ENCODE measurements at regions not wholly inside any gene's neighbourhood (a gene's known extent, or its start where the extent isn't known, plus 50 kb on each side); places are given as distances from the start of the nearest gene placed in this dataset.

DNA sequence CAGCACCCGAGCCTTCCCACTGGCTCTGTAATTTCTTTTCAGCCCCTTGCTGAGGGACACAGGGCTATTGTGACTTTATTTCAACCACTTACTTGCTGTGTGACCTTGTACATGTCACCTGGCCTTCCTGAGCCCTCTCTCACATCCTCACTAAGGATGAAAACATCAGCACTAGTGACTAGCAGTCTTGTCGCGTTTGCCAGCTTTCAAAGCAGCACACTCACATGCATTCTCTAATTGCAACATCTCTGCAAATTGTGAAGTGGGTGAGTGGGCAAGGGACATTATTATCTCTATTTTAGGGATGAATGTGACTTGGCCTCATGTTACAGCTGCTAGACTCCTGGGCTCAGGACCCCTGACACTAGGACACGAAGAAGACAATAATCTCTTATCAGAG, 144.5 kb downstream of the SEC61B start:
- H4K91ac ChIP-seq (replicated peaks; ENCODE audit: insufficient read length, low read length), result no peak overlapping the region
- H3K56ac ChIP-seq (replicated peaks; ENCODE audit: insufficient read length, low read depth, low read length), result no peak overlapping the region
- no peak overlapping the region for H3K4me2 ChIP-seq (ENCODE audit: insufficient read depth in 1 of 2, low read depth in 2 of 2, low read length in 2 of 2)
- TF ChIP-seq PHF8 (conservative IDR thresholded peaks at IDR 0.05; ENCODE audit: low read depth, low read length), result no peak
- TF ChIP-seq ZNF274 (IDR thresholded peaks at IDR 0.05; ENCODE audit: borderline replicate concordance, extremely low read depth, low read length), result no peak
- no peak overlapping the region for H3K23ac ChIP-seq (ENCODE audit: insufficient read length)
- no peak overlapping the region for H2BK5ac ChIP-seq (ENCODE audit: low read depth, low read length)
- H2BK120ac ChIP-seq (replicated peaks; ENCODE audit: low read depth, low read length), result no peak overlapping the region
- H3K4me3 ChIP-seq (ENCODE audit: extremely low read depth in 1 of 4, insufficient read depth in 2 of 4, low read depth in 3 of 4, low read length in 4 of 4), result no peak overlapping the region
- no peaks in the 10 kb centered on the region for H4K20me1 ChIP-seq (replicated peaks in 1 of 2; ENCODE audit: control insufficient read depth in 1 of 2, insufficient read depth in 2 of 2, low read length in 2 of 2)
- FAIRE-seq, result no peak
- no peaks in the 10 kb centered on the region for H3K27me3 ChIP-seq (replicated peaks in 1 of 4; ENCODE audit: control insufficient read depth in 3 of 4, extremely low read depth in 1 of 4, insufficient read depth in 3 of 4, low read length in 3 of 4)
- no peak overlapping the region for H4K8ac ChIP-seq (ENCODE audit: extremely low read depth, insufficient read depth, low read length)
- H4K5ac ChIP-seq (ENCODE audit: insufficient read length, low read depth, low read length), result no peak overlapping the region
- no peak overlapping the region for H3K4ac ChIP-seq (replicated peaks; ENCODE audit: insufficient read length, low read depth, low read length)
- H3K23me2 ChIP-seq (ENCODE audit: low read depth, low read length), result no peaks in the 10 kb centered on the region; the same call in 1 of the 2 replicates
- ChIA-PET CTCF (ENCODE audit: partially characterized antibody) (interaction anchor here (0.8 to 1.3 kb wide), 2 partner anchors 16 to 17 kb away, joined by 3 read pairs; no protein-coding TSS in a partner anchor), POLR2A (ENCODE audit: partially characterized antibody) (no interaction called here)
- no peak overlapping the region for H3K14ac ChIP-seq (ENCODE audit: insufficient read length)
- DNase-seq (ENCODE audit: low read depth in 1 of 2, low spot score in 2 of 2), result no peak
- H3K36me3 ChIP-seq (ENCODE audit: control insufficient read depth in 2 of 4, insufficient read depth in 4 of 4, low read length in 3 of 4), result no peaks in the 10 kb centered on the region
- H2BK20ac ChIP-seq (ENCODE audit: low read length), result no peak overlapping the region
- no peak overlapping the region for H2AK5ac ChIP-seq (ENCODE audit: low read depth, low read length)
- no peak overlapping the region for H2BK12ac ChIP-seq (ENCODE audit: low read depth, low read length)
- no peaks in the 10 kb centered on the region for H3K79me2 ChIP-seq (ENCODE audit: control insufficient read depth in 1 of 2, insufficient read depth in 2 of 2, low read length in 2 of 2)
- H3K9ac ChIP-seq (replicated peaks in 1 of 4; ENCODE audit: extremely low read depth in 1 of 4, low read depth in 3 of 4, low read length in 3 of 4), result no peak overlapping the region
- no peaks in the 10 kb centered on the region for H3K9me3 ChIP-seq (ENCODE audit: insufficient read depth in 2 of 2, low read depth in 1 of 2, low read length in 1 of 2)
- H3K79me1 ChIP-seq (ENCODE audit: low read depth, low read length), result no peaks in the 10 kb centered on the region
- H3K18ac ChIP-seq (ENCODE audit: extremely low read depth, low read length), result no peak overlapping the region
- H2AFZ ChIP-seq (ENCODE audit: low read length), result no peak overlapping the region
- H2BK15ac ChIP-seq (ENCODE audit: low read length), result no peak overlapping the region
- WGBS, 2 experiments (ENCODE audit: extremely low coverage in 1 of 2, insufficient coverage in 1 of 2, insufficient read length in 1 of 2, insufficient replicate concordance in 2 of 2, low coverage in 1 of 2, low lambda C conversion rate in 2 of 2, missing lambda C conversion rate in 1 of 2), result 88% methylated on average over 4 of the region's 4 CpGs; no CpG with 5 or more reads in 1 of the 2 experiments
- H3K27ac ChIP-seq (ENCODE audit: low read depth, low read length), result no peak overlapping the region
- H3K4me1 ChIP-seq (replicated peaks in 1 of 4; ENCODE audit: control insufficient read depth in 3 of 4, insufficient read depth in 4 of 4, low read length in 3 of 4), result peaks cover 0 to 5% (median 1%) of the 10 kb centered on the region in 4 experiments; a peak in 4 of 7 replicates
